ENCODE measurements at regions not wholly inside any gene's neighbourhood (a gene's known extent, or its start where the extent isn't known, plus 50 kb on each side); places are given as distances from the start of the nearest gene placed in this dataset.

- TF ChIP-seq CTCF (IDR thresholded peaks at IDR 0.05 in 4 of 5, conservative IDR thresholded peaks at IDR 0.05 in 1 of 5) (no peak), POLR2A (IDR thresholded peaks at IDR 0.05) (no peak)
These were observed 333.7 kb upstream of the PROK2 start for GRCh38 chr3:72118628-72119027.

Measured in gastrocnemius medialis (tissue), 4 donors.